Body of pancreas (tissue), 4 donors: ENCODE measurements at regions not wholly inside any gene's neighbourhood (a gene's known extent, or its start where the extent isn't known, plus 50 kb on each side); places are given as distances from the start of the nearest gene placed in this dataset.

ENCODE experiments used
- CTCF ChIP-seq, 7 experiments: fragments of 450-650 bp in 4 of 7; fragments of 200-600 bp in 3 of 7; sonication (generic) in 3 of 7; IDR thresholded peaks; one replicate each; pipeline ENCODE4 v1.5.1; 2016 to 2019; ENCODE audit warnings: antibody characterized with exemption in 7 of 7
- POLR2A ChIP-seq, 3 donors: fragments of 450-650 bp; IDR thresholded peaks; one replicate each; pipeline ENCODE4 v1.6.1; 2016; ENCODE audit warnings: antibody characterized with exemption in 3 of 3, mild to moderate bottlenecking in 2 of 3

- TF ChIP-seq CTCF (IDR thresholded peaks at IDR 0.05), result no peak
- TF ChIP-seq POLR2A (IDR thresholded peaks at IDR 0.05), result no peak
Measured at GRCh38 chr5:118555727-118556126, 432.6 kb downstream of the DTWD2 start.
